HepG2 (cell line): ENCODE measurements at regions not wholly inside any gene's neighbourhood (a gene's known extent, or its start where the extent isn't known, plus 50 kb on each side); places are given as distances from the start of the nearest gene placed in this dataset.

Source experiments
- ATAC-seq: fragments of 200-7000 bp; cut with Tn5 transposase; 3 replicates; pipeline ENCODE4 v1.9.1; 2020; ENCODE audit warnings: mild to moderate bottlenecking, moderate library complexity
- BruUV-seq: library from RNA; stranded (reverse); fragments of 400-500 nt; replicated peaks from 2 replicates; lab custom pipeline; 2021; lab: Mats Ljungman, UMichigan
- CTCF ChIA-PET: fragments of 300-600 bp; formaldehyde crosslinking; extraction: SDS; loops from one replicate; lab custom pipeline; 2021; ENCODE audit warnings: low total read pairs, inconsistent platforms, low intra/inter-chr PET ratio; lab: Yijun Ruan, JAX
- POLR2A ChIA-PET: fragments of 350-600 bp; sonication (Branson Sonifier 250); formaldehyde crosslinking; loops from one replicate; lab custom pipeline; 2020; ENCODE audit warnings: antibody characterized with exemption, inconsistent platforms; lab: Yijun Ruan, JAX
- DNase-seq: peaks from one replicate; pipeline ENCODE4 v3.0.0-alpha.2; 2015; ENCODE audit warnings: low spot score
- FAIRE-seq: peaks from 3 replicates; lab custom pipeline; 2011; peaks lifted over from hg19 to GRCh38; lab: Jason Lieb, UNC
- H2AFZ ChIP-seq: one replicate; pipeline ENCODE4 v1.6.1; 2011; ENCODE audit warnings: low read length, inconsistent platforms
- H3K27ac ChIP-seq: fragments of 300-600 bp; 3 replicates; pipeline ENCODE4 v1.8.0; 2011; ENCODE audit warnings: mixed run types, mild to moderate bottlenecking, mixed read lengths, low read length, inconsistent platforms; ENCODE audit not compliant: insufficient read depth; ENCODE audit errors: extremely low read length
- H3K27me3 ChIP-seq, 2 experiments: fragments of 200-600 bp in 1 of 2; 2 replicates in 1 of 2; 3 replicates in 1 of 2; pipeline versions ENCODE4 v1.6.0 to v1.8.0; 2011; ENCODE audit warnings: low read length in 2 of 2, mild to moderate bottlenecking in 2 of 2, moderate library complexity in 2 of 2, inconsistent platforms in 1 of 2; ENCODE audit not compliant: insufficient read depth in 2 of 2, control insufficient read depth in 1 of 2
- H3K36me3 ChIP-seq, 2 experiments: fragments of 200-600 bp in 1 of 2; replicated peaks in 1 of 2; 2 replicates in 1 of 2; 3 replicates in 1 of 2; pipeline versions ENCODE4 v1.5.1 to v1.8.0; 2011; ENCODE audit warnings: low read length in 2 of 2, inconsistent platforms in 1 of 2; ENCODE audit not compliant: insufficient read depth in 2 of 2, control insufficient read depth in 1 of 2
- H3K4me1 ChIP-seq: 2 replicates; pipeline ENCODE4 v1.5.1; 2012; ENCODE audit warnings: low read length, inconsistent platforms; ENCODE audit not compliant: insufficient read depth
- H3K4me2 ChIP-seq: 2 replicates; pipeline ENCODE4 v1.6.0; 2011; ENCODE audit warnings: low read depth, low read length, inconsistent platforms
- H3K4me3 ChIP-seq, 3 experiments: fragments of 200-600 bp in 1 of 3; sonication (generic), shearing (Covaris generic) in 1 of 3; replicated peaks in 1 of 3; 2 replicates each; pipeline ENCODE4 v1.5.1; 2011 to 2016; ENCODE audit warnings: low read length in 3 of 3, inconsistent platforms in 2 of 3, low read depth in 2 of 3, mild to moderate bottlenecking in 2 of 3, control low read depth in 1 of 3, mixed read lengths in 1 of 3; ENCODE audit not compliant: insufficient read depth in 1 of 3
- H3K79me2 ChIP-seq: one replicate; pipeline ENCODE4 v1.6.1; 2011; ENCODE audit warnings: low read length, inconsistent platforms; ENCODE audit not compliant: insufficient read depth
- H3K9ac ChIP-seq: 2 replicates; pipeline ENCODE4 v1.6.0; 2011; ENCODE audit warnings: mild to moderate bottlenecking, low read depth, low read length, inconsistent platforms; ENCODE audit not compliant: insufficient read depth
- H3K9me3 ChIP-seq: 2 replicates; pipeline ENCODE4 v1.5.1; 2012; ENCODE audit warnings: mild to moderate bottlenecking, low read length
- H4K20me1 ChIP-seq: 2 replicates; pipeline ENCODE4 v1.6.0; 2011; ENCODE audit warnings: inconsistent platforms, mild to moderate bottlenecking, low read length, moderate library complexity; ENCODE audit not compliant: insufficient read depth
- AGO2 ChIP-seq: fragments of 200-400 bp; formaldehyde crosslinking; optimal IDR thresholded peaks from 2 replicates; pipeline ENCODE3; 2017; ENCODE audit warnings: mild to moderate bottlenecking, low read depth, low read length, moderate library complexity
- HDAC6 ChIP-seq: fragments of 200-600 bp; sonication (generic); IDR thresholded peaks from 2 replicates; pipeline ENCODE4 v1.7.0; 2017; ENCODE audit warnings: mild to moderate bottlenecking, antibody characterized with exemption, low read length, low read depth
- HIVEP1 ChIP-seq: sonication (generic); formaldehyde crosslinking; IDR thresholded peaks from 2 replicates; pipeline ENCODE4 v1.4.0; 2020; ENCODE audit warnings: mild to moderate bottlenecking, missing genetic modification reagents
- KDM5A ChIP-seq: fragments of 200-600 bp; sonication (generic); IDR thresholded peaks from 2 replicates; pipeline ENCODE4 v1.7.0; 2018; ENCODE audit warnings: antibody characterized with exemption, mild to moderate bottlenecking, low read length, borderline replicate concordance
- MLXIP ChIP-seq: sonication (generic); formaldehyde crosslinking; IDR thresholded peaks from 2 replicates; pipeline ENCODE4 v1.9.0; 2021; ENCODE audit warnings: missing genetic modification reagents, borderline replicate concordance
- POGZ ChIP-seq: sonication (generic); formaldehyde crosslinking; IDR thresholded peaks from 2 replicates; pipeline ENCODE4 v1.4.0; 2020; ENCODE audit warnings: mild to moderate bottlenecking, missing genetic modification reagents
- SP5 ChIP-seq: IDR thresholded peaks from 2 replicates; pipeline ENCODE4 v1.6.1; 2016; ENCODE audit warnings: low read depth, borderline replicate concordance
- ZNF331 ChIP-seq: sonication (generic); formaldehyde crosslinking; IDR thresholded peaks from 2 replicates; pipeline ENCODE4 v1.4.0; 2020; ENCODE audit warnings: missing genetic modification reagents
- WGBS: methylation state at CpG from one replicate; pipeline ENCODE4 v1.1.6; 2017; ENCODE audit warnings: low lambda C conversion rate; 5-methylcytosine and 5-hydroxymethylcytosine counted together
- in situ Hi-C: cut with HindIII; loops from 2 replicates; pipeline ENCODE4 v1.10.0; 2017; ENCODE audit warnings: low pct_unique_long_range_greater_than_20kb; ENCODE audit not compliant: extremely low pct_ligation_motif_present
- intact Hi-C: fragments of 100-400 bp; cut with micrococcal nuclease; formaldehyde crosslinking; loops from one replicate; pipeline ENCODE4 v1.10.0; 2022; ENCODE audit not compliant: unreplicated experiment

GRCh38 chr17:83196973-83197880 is 117.8 kb downstream of the METRNL start:
- H3K27ac ChIP-seq: no peak overlapping the region
- intact Hi-C loops (no loop called here), in situ Hi-C loops (no loop called here)
- H3K4me3 ChIP-seq: no peak overlapping the region
- TF ChIP-seq SP5 (CRISPR knock-in tag) (no peak), MLXIP (CRISPR knock-in tag) (no peak), HDAC6 (no peak), HIVEP1 (CRISPR knock-in tag) (no peak), POGZ (CRISPR knock-in tag) (no peak), AGO2 (no peak), ZNF331 (CRISPR knock-in tag) (no peak), KDM5A (no peak)
- no peak overlapping the region for H2AFZ ChIP-seq
- no peaks in the 10 kb centered on the region for H3K36me3 ChIP-seq
- no peaks in the 10 kb centered on the region for H3K79me2 ChIP-seq
- H3K4me2 ChIP-seq: no peak overlapping the region
- WGBS: 32% methylated on average over 21 of the region's 24 CpGs
- H3K4me1 ChIP-seq: no peaks in the 10 kb centered on the region
- ChIA-PET CTCF (no interaction called here), POLR2A (no interaction called here)
- no peak for DNase-seq
- peaks cover 12 to 68% of the 10 kb centered on the region in 2 experiments for H3K27me3 ChIP-seq
- H3K9ac ChIP-seq: no peak overlapping the region
- no peaks in the 10 kb centered on the region for H3K9me3 ChIP-seq
- H4K20me1 ChIP-seq: peaks cover 6% of the 10 kb centered on the region; the same call in 1 of the 2 replicates
- peak; percentile 12; the same call in 1 of the 3 replicates for ATAC-seq
- FAIRE-seq: no peak
- no TSS peak for BruUV-seq
